ENCODE measurements at regions not wholly inside any gene's neighbourhood (a gene's known extent, or its start where the extent isn't known, plus 50 kb on each side); places are given as distances from the start of the nearest gene placed in this dataset.

GRCh38 chr17:27973258-27974044 is 69.0 kb upstream of the NLK start:
- TF ChIP-seq, protein P1, sequence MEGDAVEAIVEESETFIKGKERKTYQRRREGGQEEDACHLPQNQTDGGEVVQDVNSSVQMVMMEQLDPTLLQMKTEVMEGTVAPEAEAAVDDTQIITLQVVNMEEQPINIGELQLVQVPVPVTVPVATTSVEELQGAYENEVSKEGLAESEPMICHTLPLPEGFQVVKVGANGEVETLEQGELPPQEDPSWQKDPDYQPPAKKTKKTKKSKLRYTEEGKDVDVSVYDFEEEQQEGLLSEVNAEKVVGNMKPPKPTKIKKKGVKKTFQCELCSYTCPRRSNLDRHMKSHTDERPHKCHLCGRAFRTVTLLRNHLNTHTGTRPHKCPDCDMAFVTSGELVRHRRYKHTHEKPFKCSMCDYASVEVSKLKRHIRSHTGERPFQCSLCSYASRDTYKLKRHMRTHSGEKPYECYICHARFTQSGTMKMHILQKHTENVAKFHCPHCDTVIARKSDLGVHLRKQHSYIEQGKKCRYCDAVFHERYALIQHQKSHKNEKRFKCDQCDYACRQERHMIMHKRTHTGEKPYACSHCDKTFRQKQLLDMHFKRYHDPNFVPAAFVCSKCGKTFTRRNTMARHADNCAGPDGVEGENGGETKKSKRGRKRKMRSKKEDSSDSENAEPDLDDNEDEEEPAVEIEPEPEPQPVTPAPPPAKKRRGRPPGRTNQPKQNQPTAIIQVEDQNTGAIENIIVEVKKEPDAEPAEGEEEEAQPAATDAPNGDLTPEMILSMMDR (IDR thresholded peaks at IDR 0.05): no peak
- TF ChIP-seq POLR2A (IDR thresholded peaks at IDR 0.05): no peak

Data from tibial nerve (tissue), 3 donors.